Epithelial cell of proximal tubule (primary cell): ENCODE measurements at regions not wholly inside any gene's neighbourhood (a gene's known extent, or its start where the extent isn't known, plus 50 kb on each side); places are given as distances from the start of the nearest gene placed in this dataset.
"Not testable (repeated sequence)": the region's sequence is repeated elsewhere in the genome, so short reads cannot be mapped to it uniquely, and the experiment has no call there.

Source experiments
- DNase-seq: peaks from one replicate; pipeline ENCODE4 v3.0.0-alpha.2; 2011; ENCODE audit warnings: low read depth
- H3K4me3 ChIP-seq: 2 replicates; pipeline ENCODE4 v1.5.1; 2011; ENCODE audit warnings: low read depth, mild to moderate bottlenecking, low read length
- TF ChIP-seq, protein P1 (sequence below): conservative IDR thresholded peaks from 2 replicates; pipeline ENCODE4 v1.5.1; 2012; ENCODE audit warnings: low read depth, mild to moderate bottlenecking, low read length

DNA sequence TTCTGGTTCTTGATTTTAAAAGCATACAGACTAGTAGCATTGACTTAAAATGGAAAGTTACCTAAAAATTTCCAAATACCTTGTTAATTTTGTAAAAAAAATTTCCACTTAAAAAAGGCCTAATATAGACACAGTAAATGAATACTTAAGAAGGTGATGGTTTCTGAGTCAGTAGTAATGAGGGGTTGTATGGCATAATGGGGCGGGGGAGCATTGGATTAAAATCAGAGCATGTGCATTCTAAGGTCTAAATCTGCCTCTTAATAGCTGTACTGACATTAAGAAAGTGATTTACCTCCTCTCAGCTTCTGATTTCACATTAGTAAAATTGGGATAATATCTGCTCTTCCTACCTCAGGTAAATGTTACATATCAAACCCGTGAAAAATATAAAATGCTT, 446.5 kb downstream of the AASDHPPT start:
- no peak overlapping the region for H3K4me3 ChIP-seq
- no peak for DNase-seq
- TF ChIP-seq, protein P1, sequence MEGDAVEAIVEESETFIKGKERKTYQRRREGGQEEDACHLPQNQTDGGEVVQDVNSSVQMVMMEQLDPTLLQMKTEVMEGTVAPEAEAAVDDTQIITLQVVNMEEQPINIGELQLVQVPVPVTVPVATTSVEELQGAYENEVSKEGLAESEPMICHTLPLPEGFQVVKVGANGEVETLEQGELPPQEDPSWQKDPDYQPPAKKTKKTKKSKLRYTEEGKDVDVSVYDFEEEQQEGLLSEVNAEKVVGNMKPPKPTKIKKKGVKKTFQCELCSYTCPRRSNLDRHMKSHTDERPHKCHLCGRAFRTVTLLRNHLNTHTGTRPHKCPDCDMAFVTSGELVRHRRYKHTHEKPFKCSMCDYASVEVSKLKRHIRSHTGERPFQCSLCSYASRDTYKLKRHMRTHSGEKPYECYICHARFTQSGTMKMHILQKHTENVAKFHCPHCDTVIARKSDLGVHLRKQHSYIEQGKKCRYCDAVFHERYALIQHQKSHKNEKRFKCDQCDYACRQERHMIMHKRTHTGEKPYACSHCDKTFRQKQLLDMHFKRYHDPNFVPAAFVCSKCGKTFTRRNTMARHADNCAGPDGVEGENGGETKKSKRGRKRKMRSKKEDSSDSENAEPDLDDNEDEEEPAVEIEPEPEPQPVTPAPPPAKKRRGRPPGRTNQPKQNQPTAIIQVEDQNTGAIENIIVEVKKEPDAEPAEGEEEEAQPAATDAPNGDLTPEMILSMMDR, result no peak

DNA sequence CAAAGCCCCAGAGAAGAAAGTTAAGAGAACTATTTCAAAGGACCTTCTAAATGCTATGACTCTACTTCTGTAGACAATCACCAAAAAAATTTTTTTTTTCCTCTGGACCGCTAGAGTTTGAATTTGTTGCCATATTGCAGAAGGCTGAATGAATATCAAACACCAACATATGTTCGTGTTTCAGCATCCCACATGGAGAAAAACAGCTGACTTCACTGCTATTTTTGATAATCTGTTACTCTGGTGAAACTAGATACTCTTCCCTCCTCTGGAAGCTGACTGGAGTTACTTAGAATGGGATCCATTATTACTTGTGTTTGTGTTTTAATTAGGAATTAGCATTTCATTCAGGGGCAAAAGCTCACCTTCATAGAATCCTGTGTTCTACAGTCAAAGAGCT, 447.0 kb downstream of the AASDHPPT start:
- H3K4me3 ChIP-seq, result no peak overlapping the region
- TF ChIP-seq, protein P1, result no peak
- no peak for DNase-seq

DNA sequence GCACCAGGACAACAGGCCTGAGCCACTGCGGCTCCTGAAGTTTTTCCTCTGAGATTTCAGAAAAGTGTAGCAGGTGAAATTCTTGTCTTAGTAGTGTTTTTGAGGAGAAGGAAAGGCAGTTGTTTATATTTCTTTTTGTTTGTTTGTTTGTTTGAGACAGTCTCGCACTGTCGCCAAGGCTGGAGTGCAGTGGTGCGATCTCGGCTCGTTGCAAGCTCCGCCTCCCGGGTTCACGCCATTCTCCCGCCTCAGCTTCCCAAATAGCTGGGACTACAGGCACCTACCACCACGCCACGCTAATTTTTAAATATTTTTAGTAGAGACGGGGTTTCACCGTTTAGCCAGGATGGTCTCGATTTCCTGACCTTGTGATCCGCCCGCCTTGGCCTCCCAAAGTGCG, 454.2 kb downstream of the AASDHPPT start:
- not testable (repeated sequence) for DNase-seq, H3K4me3 ChIP-seq

DNA sequence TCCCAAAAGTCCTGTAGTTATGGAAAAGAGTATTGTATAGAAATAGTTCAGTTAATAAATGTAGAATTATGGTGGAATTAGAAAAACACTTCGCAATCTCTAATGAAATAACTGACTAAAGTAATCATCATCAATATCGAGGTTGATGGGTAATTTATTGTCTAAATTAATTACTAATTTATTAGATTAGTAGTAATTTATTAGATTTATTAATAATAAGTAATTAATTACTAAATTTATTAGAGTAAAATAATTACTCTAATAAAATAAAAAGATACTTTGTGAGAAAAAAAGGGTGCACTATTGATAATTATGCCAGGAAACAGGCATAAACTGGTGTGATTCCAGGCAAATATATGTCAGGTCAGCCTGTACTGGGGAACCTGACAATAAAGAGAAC, 455.6 kb downstream of the AASDHPPT start:
- TF ChIP-seq, protein P1, result no peak
- no peak for DNase-seq
- H3K4me3 ChIP-seq, result no peak overlapping the region

DNA sequence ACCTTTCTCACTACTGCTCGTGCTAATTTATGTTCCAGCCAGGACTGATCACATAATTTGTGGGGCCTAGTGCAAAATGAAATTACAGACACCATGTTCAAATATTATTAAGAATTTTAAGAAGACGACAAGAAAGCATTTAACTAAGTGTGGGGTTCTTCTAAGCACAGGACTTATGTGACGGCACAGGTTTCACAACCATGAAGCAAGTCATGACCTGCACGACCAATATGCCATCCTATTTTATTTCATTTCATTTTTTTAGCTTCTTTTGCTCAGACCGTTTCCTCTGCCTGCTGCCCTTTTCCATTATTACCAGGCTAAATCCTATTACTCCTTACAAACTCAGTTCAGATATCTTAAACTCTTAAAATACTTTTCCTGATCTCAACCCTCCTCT, 462.5 kb downstream of the AASDHPPT start:
- DNase-seq, result no peak
- H3K4me3 ChIP-seq, result no peak overlapping the region
- TF ChIP-seq, protein P1, result no peak

DNA sequence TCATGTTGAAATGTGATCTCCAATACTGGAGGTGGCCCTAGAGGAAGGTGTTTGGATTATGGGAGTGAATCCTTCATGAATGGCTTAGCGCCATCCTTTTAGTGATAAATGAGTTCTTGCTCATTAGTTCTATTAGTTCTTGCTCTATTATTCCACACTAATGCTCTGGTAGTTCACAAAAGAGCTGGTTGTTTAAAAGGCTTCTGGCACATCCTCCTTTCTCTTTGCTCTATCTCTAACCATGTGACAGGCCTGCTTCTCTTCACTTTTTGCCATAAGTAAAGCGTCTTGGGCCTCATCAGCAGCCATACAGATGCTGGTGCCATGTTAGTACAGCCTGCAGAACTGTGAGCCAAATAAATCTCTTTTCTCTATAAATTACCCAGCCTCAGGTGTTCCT, 469.9 kb downstream of the GUCY1A2 start:
- H3K4me3 ChIP-seq, result no peak overlapping the region
- TF ChIP-seq, protein P1, result no peak
- DNase-seq, result no peak

DNA sequence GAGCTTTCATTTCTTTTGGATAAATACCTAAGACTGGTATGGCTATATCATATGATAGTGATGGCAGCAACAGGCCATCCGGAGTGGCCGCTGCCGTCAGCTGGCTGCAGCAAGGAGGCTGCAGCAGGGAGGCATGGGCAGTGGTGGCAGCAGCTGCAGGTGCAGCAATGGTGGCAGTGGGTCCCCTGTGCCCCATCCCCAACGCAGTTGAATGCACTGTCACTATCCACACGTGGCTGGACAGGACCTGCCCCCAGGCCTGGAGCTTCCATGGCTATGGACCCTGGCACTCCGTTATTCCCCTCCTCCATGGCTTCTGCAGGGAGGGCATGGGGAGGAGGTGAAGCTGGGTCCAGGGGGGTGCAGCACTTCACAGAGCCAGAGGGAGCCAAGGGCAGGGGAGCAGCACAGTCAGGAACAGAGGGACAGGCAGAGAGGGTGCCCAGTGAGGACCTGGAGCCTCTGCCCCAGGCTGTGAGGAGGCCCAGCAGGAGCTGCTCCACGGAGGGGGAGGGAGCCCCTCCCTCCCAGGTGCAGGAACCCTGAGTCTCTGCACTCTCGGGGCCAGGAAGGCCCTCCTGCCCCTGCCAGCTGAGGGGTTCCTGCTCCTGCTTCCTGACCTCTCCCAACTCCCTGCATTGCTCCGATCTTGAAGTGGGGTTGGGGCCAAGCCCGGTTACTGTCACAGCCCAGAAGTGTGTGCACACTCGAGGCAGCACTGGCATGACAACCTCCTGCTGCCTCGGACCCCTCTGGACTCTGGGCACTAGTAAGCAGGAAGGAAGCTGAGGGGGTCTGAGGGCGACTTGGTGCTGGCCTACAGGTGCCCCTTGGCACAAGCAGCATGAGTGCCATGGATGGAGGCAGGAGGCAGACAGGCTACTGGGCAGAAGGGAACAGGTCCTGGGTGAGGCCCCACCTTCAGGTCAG, 466.3 kb downstream of the GUCY1A2 start:
- DNase-seq, result no peak
- no peak overlapping the region for H3K4me3 ChIP-seq
- TF ChIP-seq, protein P1, result no peak
